ENCODE measurements at regions not wholly inside any gene's neighbourhood (a gene's known extent, or its start where the extent isn't known, plus 50 kb on each side); places are given as distances from the start of the nearest gene placed in this dataset.

GRCh38 chr3:124532071-124532470, 198.2 kb upstream of the UMPS start:
- Histone ChIP-seq H3K4me2 (replicated peaks; ENCODE audit: extremely low read depth, low read length, poor library complexity, severe bottlenecking) (no peak overlapping the region), H3K4me1 (ENCODE audit: control insufficient read depth in 1 of 2, insufficient read depth in 2 of 2, low read length in 2 of 2) (no peaks in the 10 kb centered on the region), H3K27ac (ENCODE audit: low read depth in 1 of 2, low read length in 2 of 2) (no peak overlapping the region), H2AFZ (ENCODE audit: insufficient read depth, low read depth, low read length, poor library complexity, severe bottlenecking) (no peak overlapping the region), H3K79me2 (ENCODE audit: insufficient read depth, low read length) (no peaks in the 10 kb centered on the region), H3K9ac (ENCODE audit: insufficient read depth, low read length, poor library complexity, severe bottlenecking) (no peak overlapping the region), H3K27me3 (ENCODE audit: control insufficient read depth in 2 of 2, insufficient read depth in 2 of 2, low read length in 2 of 2) (no peaks in the 10 kb centered on the region), H4K20me1 (ENCODE audit: insufficient read depth, low read length) (no peaks in the 10 kb centered on the region), H3K9me3 (replicated peaks in 1 of 2; ENCODE audit: control insufficient read depth in 1 of 2, insufficient read depth in 1 of 2, low read length in 2 of 2) (no peaks in the 10 kb centered on the region), H3K4me3 (replicated peaks in 1 of 3; ENCODE audit: low read depth in 2 of 3, low read length in 3 of 3) (no peak overlapping the region), H3K36me3 (replicated peaks in 1 of 2; ENCODE audit: control insufficient read depth in 1 of 2, insufficient read depth in 2 of 2, low read length in 2 of 2) (no peaks in the 10 kb centered on the region)
- TF ChIP-seq CTCF (IDR thresholded peaks at IDR 0.05): no peak
- no peak for DNase-seq
- H3K4me1 Mint-ChIP-seq: no peaks in the 10 kb centered on the region
- peaks cover 5 to 19% (median 8%) of the 10 kb centered on the region in 3 donors for H3K27me3 Mint-ChIP-seq (ENCODE audit: low read depth in 3 of 3)
- H3K4me3 Mint-ChIP-seq: no peak overlapping the region
- no peak overlapping the region for H3K27ac Mint-ChIP-seq
- intact Hi-C loops (cut with micrococcal nuclease): no loop called here
- H3K9me3 Mint-ChIP-seq: peaks cover 0 to 2% (median 0%) of the 10 kb centered on the region in 7 donors
- no peaks in the 10 kb centered on the region for H3K36me3 Mint-ChIP-seq
- WGBS (ENCODE audit: insufficient coverage): no CpG with 5 or more reads among the region's 1 CpG

- Mint-ChIP-seq H3K27me3 (ENCODE audit: low read depth in 3 of 3) (peaks cover 5 to 19% (median 6%) of the 10 kb centered on the region in 3 donors), H3K36me3 (no peaks in the 10 kb centered on the region), H3K27ac (no peak overlapping the region), H3K9me3 (no peaks in the 10 kb centered on the region), H3K4me3 (no peak overlapping the region), H3K4me1 (no peaks in the 10 kb centered on the region)
- intact Hi-C loops (cut with micrococcal nuclease): no loop called here
- Histone ChIP-seq H3K9me3 (replicated peaks in 1 of 2; ENCODE audit: control insufficient read depth in 1 of 2, insufficient read depth in 1 of 2, low read length in 2 of 2) (no peaks in the 10 kb centered on the region), H2AFZ (ENCODE audit: insufficient read depth, low read depth, low read length, poor library complexity, severe bottlenecking) (no peak overlapping the region), H4K20me1 (ENCODE audit: insufficient read depth, low read length) (no peaks in the 10 kb centered on the region), H3K4me3 (replicated peaks in 1 of 3; ENCODE audit: low read depth in 2 of 3, low read length in 3 of 3) (no peak overlapping the region), H3K27ac (ENCODE audit: low read depth in 1 of 2, low read length in 2 of 2) (no peak overlapping the region), H3K4me1 (ENCODE audit: control insufficient read depth in 1 of 2, insufficient read depth in 2 of 2, low read length in 2 of 2) (no peaks in the 10 kb centered on the region), H3K36me3 (replicated peaks in 1 of 2; ENCODE audit: control insufficient read depth in 1 of 2, insufficient read depth in 2 of 2, low read length in 2 of 2) (no peaks in the 10 kb centered on the region), H3K4me2 (replicated peaks; ENCODE audit: extremely low read depth, low read length, poor library complexity, severe bottlenecking) (no peak overlapping the region), H3K9ac (ENCODE audit: insufficient read depth, low read length, poor library complexity, severe bottlenecking) (no peak overlapping the region), H3K79me2 (ENCODE audit: insufficient read depth, low read length) (no peaks in the 10 kb centered on the region), H3K27me3 (ENCODE audit: control insufficient read depth in 2 of 2, insufficient read depth in 2 of 2, low read length in 2 of 2) (peaks cover 0 to 9% of the 10 kb centered on the region in 2 donors)
- no peak for TF ChIP-seq CTCF (IDR thresholded peaks at IDR 0.05)
- no CpG with 5 or more reads among the region's 1 CpG for WGBS (ENCODE audit: insufficient coverage)
- DNase-seq: no peak
Observed at GRCh38 chr3:124535306-124535705, 194.9 kb upstream of the UMPS start.

All from CD14-positive monocyte (primary cell).